ENCODE measurements at regions not wholly inside any gene's neighbourhood (a gene's known extent, or its start where the extent isn't known, plus 50 kb on each side); places are given as distances from the start of the nearest gene placed in this dataset.
"Not testable (repeated sequence)": the region's sequence is repeated elsewhere in the genome, so short reads cannot be mapped to it uniquely, and the experiment has no call there.

GRCh38 chr1:221532071-221532773 lies 209.7 kb downstream of the DUSP10 start:
- DNase-seq, result no peak

- DNase-seq, result no peak
Observed at GRCh38 chr1:221541296-221541695, 200.6 kb downstream of the DUSP10 start.

- peak; percentile 24 for DNase-seq
Observed at GRCh38 chr1:221543529-221544120, 198.3 kb downstream of the DUSP10 start.

GRCh38 chr1:221548942-221549341 lies 192.9 kb downstream of the DUSP10 start:
- no peak for DNase-seq

- no peak for DNase-seq
Observed at GRCh38 chr1:221549815-221550214, 192.1 kb downstream of the DUSP10 start.

GRCh38 chr1:221552792-221553191 lies 189.1 kb downstream of the DUSP10 start:
- DNase-seq, result not testable (repeated sequence)

GRCh38 chr1:221555689-221556433 lies 186.0 kb downstream of the DUSP10 start:
- DNase-seq, result no peak

- no peak for DNase-seq
Observed at GRCh38 chr1:221556435-221556834, 185.5 kb downstream of the DUSP10 start.

- peak; percentile 54 for DNase-seq
Observed at GRCh38 chr1:221557013-221557412, 184.9 kb downstream of the DUSP10 start.

GRCh38 chr1:221558396-221558795 lies 183.5 kb downstream of the DUSP10 start:
- DNase-seq, result no peak

GRCh38 chr1:221559911-221560310 lies 182.0 kb downstream of the DUSP10 start:
- DNase-seq, result no peak

- DNase-seq, result no peak
Observed at GRCh38 chr1:221562542-221563475, 179.1 kb downstream of the DUSP10 start.

- no peak for DNase-seq
Observed at GRCh38 chr1:221563476-221563921, 178.4 kb downstream of the DUSP10 start.

GRCh38 chr1:221564891-221565290 lies 177.0 kb downstream of the DUSP10 start:
- DNase-seq, result no peak

- DNase-seq, result no peak
Observed at GRCh38 chr1:221565711-221566110, 176.2 kb downstream of the DUSP10 start.

- no peak for DNase-seq
Observed at GRCh38 chr1:221567859-221568507, 173.9 kb downstream of the DUSP10 start.

GRCh38 chr1:221573756-221574155 lies 168.1 kb downstream of the DUSP10 start:
- no peak for DNase-seq

GRCh38 chr1:221574529-221574928 lies 167.4 kb downstream of the DUSP10 start:
- DNase-seq, result peak; percentile 29

GRCh38 chr1:221575605-221576004 lies 166.3 kb downstream of the DUSP10 start:
- peak; percentile 48 for DNase-seq

- peak; percentile 80 for DNase-seq
Observed at GRCh38 chr1:221576268-221576667, 165.6 kb downstream of the DUSP10 start.

- DNase-seq, result peak; percentile 20
Observed at GRCh38 chr1:221583465-221583864, 158.4 kb downstream of the DUSP10 start.

GRCh38 chr1:221587013-221587412 lies 154.9 kb downstream of the DUSP10 start:
- DNase-seq, result not testable (repeated sequence)

Measured in fibroblast of skin of right biceps (primary cell).